ENCODE measurements at regions not wholly inside any gene's neighbourhood (a gene's known extent, or its start where the extent isn't known, plus 50 kb on each side); places are given as distances from the start of the nearest gene placed in this dataset.

GRCh38 chr7:132053871-132054270, 497.4 kb upstream of the PODXL start:
- ATAC-seq (ENCODE audit: low read depth) (no peak), DNase-seq (no peak)
- Mint-ChIP-seq H3K4me1 (no peaks in the 10 kb centered on the region), H3K27ac (no peak overlapping the region), H3K27me3 (peaks cover 5% of the 10 kb centered on the region), H3K36me3 (ENCODE audit: low read depth) (no peaks in the 10 kb centered on the region), H3K4me3 (no peak overlapping the region), H3K9me3 (peaks cover 7% of the 10 kb centered on the region)
- ChIA-PET CTCF (no interaction called here), POLR2A (no interaction called here)
- intact Hi-C loops (cut with micrococcal nuclease): no loop called here
- TF ChIP-seq CTCF (IDR thresholded peaks at IDR 0.05): no peak

GRCh38 chr7:132051311-132051710, 494.9 kb upstream of the PODXL start:
- intact Hi-C loops (cut with micrococcal nuclease): no loop called here
- CTCF ChIA-PET: no interaction called here
- H3K9me3 Mint-ChIP-seq: no peaks in the 10 kb centered on the region
- POLR2A ChIA-PET: no interaction called here
- no peak for ATAC-seq (ENCODE audit: low read depth)
- no peak overlapping the region for H3K27ac Mint-ChIP-seq
- no peaks in the 10 kb centered on the region for H3K36me3 Mint-ChIP-seq (ENCODE audit: low read depth)
- no peak for TF ChIP-seq CTCF (IDR thresholded peaks at IDR 0.05)
- peaks cover 5% of the 10 kb centered on the region for H3K27me3 Mint-ChIP-seq
- no peak overlapping the region for H3K4me3 Mint-ChIP-seq
- no peaks in the 10 kb centered on the region for H3K4me1 Mint-ChIP-seq
- no peak for DNase-seq

- DNase-seq: no peak
- no peak for TF ChIP-seq CTCF (IDR thresholded peaks at IDR 0.05)
- intact Hi-C loops (cut with micrococcal nuclease): loop anchor here (5.0 kb wide), 1 partner anchor 362 kb away; no protein-coding TSS in a partner anchor
Observed at GRCh38 chr7:132049462-132050304, 493.3 kb upstream of the PODXL start.

GRCh38 chr7:132045481-132045980, 489.1 kb upstream of the PODXL start:
- TF ChIP-seq CTCF (IDR thresholded peaks at IDR 0.05): no peak
- CTCF ChIA-PET: interaction anchor here (1.8 kb wide), 1 partner anchor 10 kb away, joined by 4 read pairs; no protein-coding TSS in a partner anchor

More at GRCh38 chr7:132049462-132050304, 493.3 kb upstream of the PODXL start:
- Mint-ChIP-seq H3K36me3 (ENCODE audit: low read depth) (no peaks in the 10 kb centered on the region), H3K27ac (no peak overlapping the region), H3K4me1 (no peaks in the 10 kb centered on the region), H3K4me3 (no peak overlapping the region), H3K9me3 (no peaks in the 10 kb centered on the region), H3K27me3 (peaks cover 5% of the 10 kb centered on the region)
- POLR2A ChIA-PET: no interaction called here
- no peak for ATAC-seq (ENCODE audit: low read depth)
- CTCF ChIA-PET: no interaction called here

GRCh38 chr7:132045002-132045401, 488.6 kb upstream of the PODXL start:
- Mint-ChIP-seq H3K27ac (no peak overlapping the region), H3K4me3 (no peak overlapping the region), H3K4me1 (no peaks in the 10 kb centered on the region), H3K36me3 (ENCODE audit: low read depth) (no peaks in the 10 kb centered on the region), H3K27me3 (peaks cover 3% of the 10 kb centered on the region), H3K9me3 (no peaks in the 10 kb centered on the region)
- intact Hi-C loops (cut with micrococcal nuclease): loop anchor here (5.0 kb wide), 1 partner anchor 358 kb away; no protein-coding TSS in a partner anchor
- TF ChIP-seq CTCF (IDR thresholded peaks at IDR 0.05): no peak
- ChIA-PET CTCF (interaction anchor here (1.8 kb wide), 1 partner anchor 10 kb away, joined by 4 read pairs; no protein-coding TSS in a partner anchor), POLR2A (no interaction called here)
- no peak for DNase-seq
- no peak for ATAC-seq (ENCODE audit: low read depth)

More at GRCh38 chr7:132045481-132045980, 489.1 kb upstream of the PODXL start:
- H3K9me3 Mint-ChIP-seq: no peaks in the 10 kb centered on the region
- H3K4me3 Mint-ChIP-seq: no peak overlapping the region
- POLR2A ChIA-PET: no interaction called here
- peaks cover 5% of the 10 kb centered on the region for H3K27me3 Mint-ChIP-seq
- H3K27ac Mint-ChIP-seq: no peak overlapping the region
- no peaks in the 10 kb centered on the region for H3K36me3 Mint-ChIP-seq (ENCODE audit: low read depth)
- intact Hi-C loops (cut with micrococcal nuclease): loop anchor here (5.0 kb wide), 1 partner anchor 358 kb away; no protein-coding TSS in a partner anchor
- DNase-seq: no peak
- no peak for ATAC-seq (ENCODE audit: low read depth)
- no peaks in the 10 kb centered on the region for H3K4me1 Mint-ChIP-seq
